K562 (cell line): ENCODE measurements at regions not wholly inside any gene's neighbourhood (a gene's known extent, or its start where the extent isn't known, plus 50 kb on each side); places are given as distances from the start of the nearest gene placed in this dataset.

Experiments used
- ATAC-seq: fragments of 200-7000 bp; cut with Tn5 transposase; 3 replicates; pipeline ENCODE4 v1.9.1; 2020; ENCODE audit warnings: moderate library complexity
- BruUV-seq: library from RNA; stranded (reverse); fragments of 400-500 nt; replicated peaks from 2 replicates; lab custom pipeline; 2021; lab: Mats Ljungman, UMichigan
- CTCF ChIA-PET: fragments of 300-600 bp; formaldehyde crosslinking; extraction: SDS; loops from one replicate; lab custom pipeline; 2021; ENCODE audit warnings: low intra/inter-chr PET ratio; lab: Yijun Ruan, JAX
- POLR2A ChIA-PET: fragments of 300-600, 350-650 bp; sonication (Branson Sonifier 250); formaldehyde crosslinking; extraction: SDS; loops from one replicate; lab custom pipeline; 2021; ENCODE audit warnings: antibody characterized with exemption, inconsistent platforms; lab: Yijun Ruan, JAX
- DNase-seq, 4 experiments: peaks; one replicate each; pipeline versions ENCODE4 v3.0.0 to v3.0.0-alpha.2; 2011 to 2018; ENCODE audit warnings: low spot score in 3 of 4, mixed read lengths in 3 of 4; ENCODE audit errors: extremely low read depth in 1 of 4
- FAIRE-seq: peaks from 2 replicates; lab custom pipeline; 2011; peaks lifted over from hg19 to GRCh38; lab: Jason Lieb, UNC
- H2AFZ ChIP-seq: 2 replicates; pipeline ENCODE4 v1.6.0; 2011; ENCODE audit warnings: low read depth, low read length, control low read depth, inconsistent platforms
- H3K27ac ChIP-seq: fragments of 200-600 bp; 3 replicates; pipeline ENCODE4 v1.8.0; 2011; ENCODE audit warnings: low read depth, mild to moderate bottlenecking, control low read depth, inconsistent platforms, low read length, moderate library complexity, mixed read lengths; ENCODE audit errors: extremely low read depth
- H3K27me3 ChIP-seq, 2 experiments: fragments of 300-600 bp in 1 of 2; 2 replicates in 1 of 2; 3 replicates in 1 of 2; pipeline versions ENCODE4 v1.6.0 to v1.8.0; 2011; ENCODE audit warnings: inconsistent platforms in 2 of 2, low read length in 2 of 2, mild to moderate bottlenecking in 1 of 2, mixed read lengths in 1 of 2, moderate library complexity in 1 of 2; ENCODE audit not compliant: control insufficient read depth in 2 of 2, insufficient read depth in 2 of 2
- H3K36me3 ChIP-seq: fragments of 300-600 bp; 3 replicates; pipeline ENCODE4 v1.8.0; 2011; ENCODE audit warnings: mild to moderate bottlenecking, low read length, inconsistent platforms; ENCODE audit not compliant: control insufficient read depth, insufficient read depth
- H3K4me1 ChIP-seq, 2 experiments: fragments of 200-600 bp in 1 of 2; replicated peaks in 1 of 2; 2 replicates in 1 of 2; 3 replicates in 1 of 2; pipeline versions ENCODE4 v1.5.1 to v1.8.0; 2011; ENCODE audit warnings: inconsistent platforms in 2 of 2, low read length in 2 of 2, mild to moderate bottlenecking in 1 of 2, mixed read lengths in 1 of 2, moderate library complexity in 1 of 2; ENCODE audit not compliant: control insufficient read depth in 2 of 2, insufficient read depth in 2 of 2
- H3K4me2 ChIP-seq: 2 replicates; pipeline ENCODE4 v1.6.1; 2011; ENCODE audit warnings: low read length, control low read depth, inconsistent platforms, mixed read lengths; ENCODE audit not compliant: insufficient read depth
- H3K4me3 ChIP-seq: fragments of 200-600 bp; sonication (generic), shearing (Covaris generic); 2 replicates; pipeline ENCODE4 v1.5.1; 2016; ENCODE audit warnings: control low read depth, inconsistent platforms
- H3K79me2 ChIP-seq: fragments of 200-600 bp; 3 replicates; pipeline ENCODE4 v1.8.0; 2011; ENCODE audit warnings: low read length, inconsistent platforms; ENCODE audit not compliant: control insufficient read depth, insufficient read depth
- H3K9ac ChIP-seq, 2 experiments: 2 replicates each; pipeline versions ENCODE4 v1.6.0 to v1.6.1; 2011; ENCODE audit warnings: low read depth in 2 of 2, low read length in 2 of 2, control low read depth in 1 of 2, inconsistent platforms in 1 of 2, mild to moderate bottlenecking in 1 of 2, mixed read lengths in 1 of 2; ENCODE audit not compliant: insufficient read depth in 1 of 2
- H3K9me1 ChIP-seq: one replicate; pipeline ENCODE4 v1.6.0; 2011; ENCODE audit warnings: inconsistent platforms, mild to moderate bottlenecking, low read length, moderate library complexity; ENCODE audit not compliant: control insufficient read depth, insufficient read depth
- H3K9me3 ChIP-seq: replicated peaks from 2 replicates; pipeline ENCODE4 v1.5.1; 2011; ENCODE audit warnings: low read depth, low read length, inconsistent platforms; ENCODE audit not compliant: control insufficient read depth, insufficient read depth
- H4K20me1 ChIP-seq: replicated peaks from 2 replicates; pipeline ENCODE4 v1.6.1; 2011; ENCODE audit warnings: low read length, inconsistent platforms, mixed read lengths; ENCODE audit not compliant: control insufficient read depth, insufficient read depth
- ILF3 ChIP-seq: fragments of 450-650 bp; IDR thresholded peaks from 2 replicates; pipeline ENCODE4 v1.6.1; 2018; ENCODE audit warnings: antibody characterized with exemption, mild to moderate bottlenecking, moderate library complexity, borderline replicate concordance
- MTA2 ChIP-seq: fragments of 450-650 bp; IDR thresholded peaks from 2 replicates; pipeline ENCODE4 v1.6.1; 2016; ENCODE audit warnings: low read depth
- RFX1 ChIP-seq: fragments of 450-650 bp; IDR thresholded peaks from 2 replicates; pipeline ENCODE4 v1.6.1; 2016; ENCODE audit warnings: mild to moderate bottlenecking, moderate library complexity
- SMARCA5 ChIP-seq: fragments of 450-650 bp; IDR thresholded peaks from 2 replicates; pipeline ENCODE4 v1.6.1; 2016
- TBL1XR1 ChIP-seq, 2 experiments: IDR thresholded peaks; 2 replicates each; pipeline ENCODE4 v1.6.1; 2012; ENCODE audit warnings: improper control_type of control experiment in 2 of 2, low read length in 2 of 2, mild to moderate bottlenecking in 1 of 2
- WGBS: fragments of 100-300 bp; shearing (Covaris generic); methylation state at CpG from one replicate; pipeline ENCODE4 v1.1.6; 2016; ENCODE audit warnings: low coverage, mixed read lengths; ENCODE audit not compliant: insufficient coverage; ENCODE audit errors: missing lambda C conversion rate; 5-methylcytosine and 5-hydroxymethylcytosine counted together
- in situ Hi-C: fragments of 300-500 bp; cut with MboI; formaldehyde crosslinking; loops from 4 replicates; pipeline ENCODE4 v1.15.0; 2018; ENCODE audit warnings: inconsistent platforms, mixed read lengths
- intact Hi-C: fragments of 100-400 bp; cut with micrococcal nuclease; formaldehyde crosslinking; loops from 2 replicates; pipeline ENCODE4 v1.14.2; 2022
- TF ChIP-seq, protein P1 (sequence below): IDR thresholded peaks from 2 replicates; pipeline ENCODE4 v1.6.1; 2014; ENCODE audit warnings: antibody characterized with exemption
- TF ChIP-seq, protein P2 (sequence below): fragments of 250-450 bp; sonication (Bioruptor Pico); IDR thresholded peaks from 2 replicates; pipeline ENCODE4 v1.4.0; 2020; ENCODE audit warnings: mild to moderate bottlenecking, moderate library complexity
- TF ChIP-seq, protein P3 (sequence below): fragments of 250-450 bp; sonication (Bioruptor Pico); IDR thresholded peaks from 2 replicates; pipeline ENCODE4 v1.8.0; 2022; ENCODE audit warnings: moderate library complexity, mild to moderate bottlenecking, inconsistent platforms
- TF ChIP-seq, protein P4 (sequence below): fragments of 150-350 bp; conservative IDR thresholded peaks from 2 replicates; pipeline ENCODE4 v1.6.1; 2014; ENCODE audit warnings: low read length
- TF ChIP-seq, protein P5 (sequence below): fragments of 450-650 bp; IDR thresholded peaks from 2 replicates; pipeline ENCODE4 v1.6.1; 2017; ENCODE audit warnings: antibody characterized with exemption, mild to moderate bottlenecking

DNA sequence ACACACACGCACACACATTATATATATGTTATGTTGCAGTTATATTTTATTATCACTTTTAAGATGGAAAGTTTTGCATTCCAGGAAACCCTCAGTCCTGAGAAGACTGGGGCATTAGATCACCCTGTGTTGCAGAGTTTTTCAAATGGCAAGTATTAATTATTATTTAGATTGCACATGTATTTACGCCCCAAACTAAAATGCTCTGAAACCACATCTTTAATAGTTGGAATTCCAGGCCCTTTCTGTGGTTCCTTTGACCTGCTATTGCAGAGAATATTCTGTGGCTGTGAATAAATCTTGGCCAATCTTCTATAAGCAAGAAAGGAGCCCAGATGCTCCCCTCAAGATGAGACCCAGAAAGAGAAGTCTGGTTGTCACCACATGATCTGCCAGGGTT lies 427.0 kb upstream of the TNP1 start (continued):
- TF ChIP-seq TBL1XR1 (IDR thresholded peaks at IDR 0.05; ENCODE audit: low read length in 2 of 2), result no peak

DNA sequence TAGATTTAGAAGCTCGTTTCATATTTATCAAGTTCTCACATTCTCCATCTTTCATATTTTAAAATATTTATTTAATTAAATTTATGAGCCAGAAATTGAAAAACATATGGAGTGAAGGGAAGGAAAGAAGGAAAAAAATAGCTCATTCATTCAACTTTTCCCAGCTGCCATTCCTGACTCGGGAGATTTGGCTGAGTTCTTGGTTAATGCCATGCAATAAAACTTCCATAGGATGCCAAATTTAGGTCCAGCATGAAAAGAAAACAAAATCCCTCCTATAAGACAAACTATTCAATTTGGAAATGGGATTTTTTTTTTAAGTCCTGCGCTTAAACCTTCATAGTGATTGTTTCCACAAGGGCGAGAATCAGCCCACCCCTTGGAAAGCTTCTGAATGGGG lies 426.1 kb upstream of the TNP1 start:
- no peaks in the 10 kb centered on the region for H3K9me1 ChIP-seq
- CTCF ChIA-PET, result no interaction called here
- H2AFZ ChIP-seq, result no peak overlapping the region
- no peaks in the 10 kb centered on the region for H3K27me3 ChIP-seq
- H3K4me3 ChIP-seq, result no peak overlapping the region
- no peak for ATAC-seq
- H3K27ac ChIP-seq, result no peak overlapping the region
- no peaks in the 10 kb centered on the region for H3K9me3 ChIP-seq
- WGBS, result 0% methylated on average over 3 of the region's 4 CpGs
- in situ Hi-C loops, result no loop called here
- no peak overlapping the region for H3K4me2 ChIP-seq
- H3K36me3 ChIP-seq, result no peaks in the 10 kb centered on the region
- intact Hi-C loops, result no loop called here
- H4K20me1 ChIP-seq, result no peaks in the 10 kb centered on the region
- DNase-seq, result no peak
- FAIRE-seq, result no peak
- no peaks in the 10 kb centered on the region for H3K79me2 ChIP-seq
- no peak overlapping the region for H3K9ac ChIP-seq
- POLR2A ChIA-PET, result interaction anchor here (0.7 to 1.1 kb wide), 2 partner anchors 11 to 15 kb away, joined by 3 to 5 read pairs; no protein-coding TSS in a partner anchor
- peaks cover 0 to 9% of the 10 kb centered on the region in 2 experiments; a peak in 1 of 5 replicates for H3K4me1 ChIP-seq
- BruUV-seq, result no TSS peak
- TF ChIP-seq, protein P1, sequence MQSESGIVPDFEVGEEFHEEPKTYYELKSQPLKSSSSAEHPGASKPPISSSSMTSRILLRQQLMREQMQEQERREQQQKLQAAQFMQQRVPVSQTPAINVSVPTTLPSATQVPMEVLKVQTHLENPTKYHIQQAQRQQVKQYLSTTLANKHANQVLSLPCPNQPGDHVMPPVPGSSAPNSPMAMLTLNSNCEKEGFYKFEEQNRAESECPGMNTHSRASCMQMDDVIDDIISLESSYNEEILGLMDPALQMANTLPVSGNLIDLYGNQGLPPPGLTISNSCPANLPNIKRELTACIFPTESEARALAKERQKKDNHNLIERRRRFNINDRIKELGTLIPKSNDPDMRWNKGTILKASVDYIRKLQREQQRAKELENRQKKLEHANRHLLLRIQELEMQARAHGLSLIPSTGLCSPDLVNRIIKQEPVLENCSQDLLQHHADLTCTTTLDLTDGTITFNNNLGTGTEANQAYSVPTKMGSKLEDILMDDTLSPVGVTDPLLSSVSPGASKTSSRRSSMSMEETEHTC, result no peak
- TF ChIP-seq, protein P2, sequence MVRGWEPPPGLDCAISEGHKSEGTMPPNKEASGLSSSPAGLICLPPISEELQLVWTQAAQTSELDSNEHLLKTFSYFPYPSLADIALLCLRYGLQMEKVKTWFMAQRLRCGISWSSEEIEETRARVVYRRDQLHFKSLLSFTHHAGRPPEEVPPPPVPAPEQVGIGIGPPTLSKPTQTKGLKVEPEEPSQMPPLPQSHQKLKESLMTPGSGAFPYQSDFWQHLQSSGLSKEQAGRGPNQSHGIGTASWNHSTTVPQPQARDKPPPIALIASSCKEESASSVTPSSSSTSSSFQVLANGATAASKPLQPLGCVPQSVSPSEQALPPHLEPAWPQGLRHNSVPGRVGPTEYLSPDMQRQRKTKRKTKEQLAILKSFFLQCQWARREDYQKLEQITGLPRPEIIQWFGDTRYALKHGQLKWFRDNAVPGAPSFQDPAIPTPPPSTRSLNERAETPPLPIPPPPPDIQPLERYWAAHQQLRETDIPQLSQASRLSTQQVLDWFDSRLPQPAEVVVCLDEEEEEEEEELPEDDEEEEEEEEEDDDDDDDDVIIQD (CRISPR knock-in tag), result no peak
- TF ChIP-seq RFX1 (no peak), SMARCA5 (no peak), ILF3 (no peak), MTA2 (no peak)
- TF ChIP-seq, protein P3, sequence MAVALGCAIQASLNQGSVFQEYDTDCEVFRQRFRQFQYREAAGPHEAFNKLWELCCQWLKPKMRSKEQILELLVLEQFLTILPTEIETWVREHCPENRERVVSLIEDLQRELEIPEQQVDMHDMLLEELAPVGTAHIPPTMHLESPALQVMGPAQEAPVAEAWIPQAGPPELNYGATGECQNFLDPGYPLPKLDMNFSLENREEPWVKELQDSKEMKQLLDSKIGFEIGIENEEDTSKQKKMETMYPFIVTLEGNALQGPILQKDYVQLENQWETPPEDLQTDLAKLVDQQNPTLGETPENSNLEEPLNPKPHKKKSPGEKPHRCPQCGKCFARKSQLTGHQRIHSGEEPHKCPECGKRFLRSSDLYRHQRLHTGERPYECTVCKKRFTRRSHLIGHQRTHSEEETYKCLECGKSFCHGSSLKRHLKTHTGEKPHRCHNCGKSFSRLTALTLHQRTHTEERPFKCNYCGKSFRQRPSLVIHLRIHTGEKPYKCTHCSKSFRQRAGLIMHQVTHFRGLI (CRISPR knock-in tag), result no peak
- TF ChIP-seq, protein P4, sequence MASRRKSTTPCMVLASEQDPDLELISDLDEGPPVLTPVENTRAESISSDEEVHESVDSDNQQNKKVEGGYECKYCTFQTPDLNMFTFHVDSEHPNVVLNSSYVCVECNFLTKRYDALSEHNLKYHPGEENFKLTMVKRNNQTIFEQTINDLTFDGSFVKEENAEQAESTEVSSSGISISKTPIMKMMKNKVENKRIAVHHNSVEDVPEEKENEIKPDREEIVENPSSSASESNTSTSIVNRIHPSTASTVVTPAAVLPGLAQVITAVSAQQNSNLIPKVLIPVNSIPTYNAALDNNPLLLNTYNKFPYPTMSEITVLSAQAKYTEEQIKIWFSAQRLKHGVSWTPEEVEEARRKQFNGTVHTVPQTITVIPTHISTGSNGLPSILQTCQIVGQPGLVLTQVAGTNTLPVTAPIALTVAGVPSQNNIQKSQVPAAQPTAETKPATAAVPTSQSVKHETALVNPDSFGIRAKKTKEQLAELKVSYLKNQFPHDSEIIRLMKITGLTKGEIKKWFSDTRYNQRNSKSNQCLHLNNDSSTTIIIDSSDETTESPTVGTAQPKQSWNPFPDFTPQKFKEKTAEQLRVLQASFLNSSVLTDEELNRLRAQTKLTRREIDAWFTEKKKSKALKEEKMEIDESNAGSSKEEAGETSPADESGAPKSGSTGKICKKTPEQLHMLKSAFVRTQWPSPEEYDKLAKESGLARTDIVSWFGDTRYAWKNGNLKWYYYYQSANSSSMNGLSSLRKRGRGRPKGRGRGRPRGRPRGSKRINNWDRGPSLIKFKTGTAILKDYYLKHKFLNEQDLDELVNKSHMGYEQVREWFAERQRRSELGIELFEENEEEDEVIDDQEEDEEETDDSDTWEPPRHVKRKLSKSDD, result no peak
- TF ChIP-seq, protein P5, sequence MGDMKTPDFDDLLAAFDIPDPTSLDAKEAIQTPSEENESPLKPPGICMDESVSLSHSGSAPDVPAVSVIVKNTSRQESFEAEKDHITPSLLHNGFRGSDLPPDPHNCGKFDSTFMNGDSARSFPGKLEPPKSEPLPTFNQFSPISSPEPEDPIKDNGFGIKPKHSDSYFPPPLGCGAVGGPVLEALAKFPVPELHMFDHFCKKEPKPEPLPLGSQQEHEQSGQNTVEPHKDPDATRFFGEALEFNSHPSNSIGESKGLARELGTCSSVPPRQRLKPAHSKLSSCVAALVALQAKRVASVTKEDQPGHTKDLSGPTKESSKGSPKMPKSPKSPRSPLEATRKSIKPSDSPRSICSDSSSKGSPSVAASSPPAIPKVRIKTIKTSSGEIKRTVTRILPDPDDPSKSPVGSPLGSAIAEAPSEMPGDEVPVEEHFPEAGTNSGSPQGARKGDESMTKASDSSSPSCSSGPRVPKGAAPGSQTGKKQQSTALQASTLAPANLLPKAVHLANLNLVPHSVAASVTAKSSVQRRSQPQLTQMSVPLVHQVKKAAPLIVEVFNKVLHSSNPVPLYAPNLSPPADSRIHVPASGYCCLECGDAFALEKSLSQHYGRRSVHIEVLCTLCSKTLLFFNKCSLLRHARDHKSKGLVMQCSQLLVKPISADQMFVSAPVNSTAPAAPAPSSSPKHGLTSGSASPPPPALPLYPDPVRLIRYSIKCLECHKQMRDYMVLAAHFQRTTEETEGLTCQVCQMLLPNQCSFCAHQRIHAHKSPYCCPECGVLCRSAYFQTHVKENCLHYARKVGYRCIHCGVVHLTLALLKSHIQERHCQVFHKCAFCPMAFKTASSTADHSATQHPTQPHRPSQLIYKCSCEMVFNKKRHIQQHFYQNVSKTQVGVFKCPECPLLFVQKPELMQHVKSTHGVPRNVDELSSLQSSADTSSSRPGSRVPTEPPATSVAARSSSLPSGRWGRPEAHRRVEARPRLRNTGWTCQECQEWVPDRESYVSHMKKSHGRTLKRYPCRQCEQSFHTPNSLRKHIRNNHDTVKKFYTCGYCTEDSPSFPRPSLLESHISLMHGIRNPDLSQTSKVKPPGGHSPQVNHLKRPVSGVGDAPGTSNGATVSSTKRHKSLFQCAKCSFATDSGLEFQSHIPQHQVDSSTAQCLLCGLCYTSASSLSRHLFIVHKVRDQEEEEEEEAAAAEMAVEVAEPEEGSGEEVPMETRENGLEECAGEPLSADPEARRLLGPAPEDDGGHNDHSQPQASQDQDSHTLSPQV, result no peak
